ENCODE measurements at regions not wholly inside any gene's neighbourhood (a gene's known extent, or its start where the extent isn't known, plus 50 kb on each side); places are given as distances from the start of the nearest gene placed in this dataset.
"Not testable (repeated sequence)": the region's sequence is repeated elsewhere in the genome, so short reads cannot be mapped to it uniquely, and the experiment has no call there.

GRCh38 chr5:174793684-174794328 is 69.4 kb downstream of the MSX2 start:
- peak; percentile 62 for DNase-seq
- CTCF ChIA-PET = interaction anchor here (0.7 to 4.7 kb wide), 3 partner anchors 372 to 819 kb away, joined by 3 to 49 read pairs (median 3); no protein-coding TSS in a partner anchor
- Mint-ChIP-seq H3K27ac (no peak overlapping the region), H3K4me1 (peaks cover 6% of the 10 kb centered on the region), H3K9me3 (no peaks in the 10 kb centered on the region), H3K4me3 (no peak overlapping the region), H3K27me3 (peaks cover 25% of the 10 kb centered on the region), H3K36me3 (no peaks in the 10 kb centered on the region)

DNA sequence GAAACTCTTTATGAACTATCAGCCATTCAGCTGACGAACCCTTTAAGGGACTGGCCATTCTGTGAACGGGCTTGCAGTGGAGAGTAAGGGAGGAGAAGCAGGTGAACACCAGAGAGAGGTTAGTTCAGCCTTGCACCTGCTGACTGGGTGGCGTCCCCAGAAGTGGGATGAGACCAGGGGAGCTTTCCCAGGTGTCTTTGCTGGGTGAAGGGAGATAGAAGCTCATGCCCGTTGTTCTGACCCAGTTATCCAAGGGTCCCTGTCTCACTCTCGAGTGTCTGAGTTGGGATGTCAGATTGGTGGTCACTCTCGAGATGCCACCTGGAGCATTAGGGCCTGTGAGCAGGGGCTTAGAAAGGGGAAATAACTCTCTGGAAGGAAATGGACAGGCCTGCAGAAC is 68.7 kb downstream of the MSX2 start:
- no peaks in the 10 kb centered on the region for H3K36me3 Mint-ChIP-seq
- CTCF ChIA-PET = interaction anchor here (0.7 to 4.7 kb wide), 3 partner anchors 372 to 466 kb away, joined by 3 to 49 read pairs (median 6); no protein-coding TSS in a partner anchor
- no peaks in the 10 kb centered on the region for H3K9me3 Mint-ChIP-seq
- no peak for DNase-seq
- peaks cover under 1% of the 10 kb centered on the region for H3K4me1 Mint-ChIP-seq
- H3K27ac Mint-ChIP-seq = no peak overlapping the region
- H3K27me3 Mint-ChIP-seq = peaks cover 19% of the 10 kb centered on the region
- no peak overlapping the region for H3K4me3 Mint-ChIP-seq

DNA sequence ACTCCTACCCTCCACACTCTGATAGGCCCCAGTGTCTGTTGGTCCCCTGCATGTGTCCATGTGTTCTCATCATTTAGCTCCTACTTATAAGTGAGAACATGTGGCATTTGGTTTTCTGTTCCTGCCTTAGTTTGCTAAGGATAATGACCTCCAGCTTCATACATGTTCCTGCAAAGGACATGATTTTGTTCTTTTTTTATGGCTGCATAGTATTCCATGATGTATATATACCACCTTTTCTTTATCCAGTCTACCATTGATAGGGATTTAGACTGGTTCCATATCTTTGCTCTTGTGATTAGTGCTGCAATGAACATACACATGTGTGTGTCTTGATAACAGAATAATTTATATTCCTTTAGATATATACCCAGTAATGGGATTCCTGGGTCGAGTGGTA is 67.9 kb downstream of the MSX2 start:
- not testable (repeated sequence) for H3K9me3 Mint-ChIP-seq, H3K4me1 Mint-ChIP-seq, H3K36me3 Mint-ChIP-seq, H3K4me3 Mint-ChIP-seq, H3K27ac Mint-ChIP-seq, DNase-seq
- CTCF ChIA-PET = interaction anchor here (1.3 to 4.7 kb wide), 2 partner anchors 373 to 465 kb away, joined by 6 to 49 read pairs; no protein-coding TSS in a partner anchor
- peaks cover 16% of the 10 kb centered on the region for H3K27me3 Mint-ChIP-seq

GRCh38 chr5:174790906-174791305 is 66.5 kb downstream of the MSX2 start:
- Mint-ChIP-seq H3K36me3 (no peaks in the 10 kb centered on the region), H3K27ac (no peak overlapping the region), H3K4me1 (no peaks in the 10 kb centered on the region), H3K4me3 (no peak overlapping the region), H3K9me3 (no peaks in the 10 kb centered on the region), H3K27me3 (peaks cover 16% of the 10 kb centered on the region)
- CTCF ChIA-PET = interaction anchor here (1.2 kb wide), 1 partner anchor 371 kb away, joined by 5 read pairs; no protein-coding TSS in a partner anchor
- no peak for DNase-seq

- H3K27me3 Mint-ChIP-seq = peaks cover 16% of the 10 kb centered on the region
- CTCF ChIA-PET = no interaction called here
- no peak for DNase-seq
- no peaks in the 10 kb centered on the region for H3K4me1 Mint-ChIP-seq
- no peak overlapping the region for H3K27ac Mint-ChIP-seq
- no peaks in the 10 kb centered on the region for H3K36me3 Mint-ChIP-seq
- H3K9me3 Mint-ChIP-seq = no peaks in the 10 kb centered on the region
- no peak overlapping the region for H3K4me3 Mint-ChIP-seq
Observed at GRCh38 chr5:174789596-174789995, 65.2 kb downstream of the MSX2 start.

DNA sequence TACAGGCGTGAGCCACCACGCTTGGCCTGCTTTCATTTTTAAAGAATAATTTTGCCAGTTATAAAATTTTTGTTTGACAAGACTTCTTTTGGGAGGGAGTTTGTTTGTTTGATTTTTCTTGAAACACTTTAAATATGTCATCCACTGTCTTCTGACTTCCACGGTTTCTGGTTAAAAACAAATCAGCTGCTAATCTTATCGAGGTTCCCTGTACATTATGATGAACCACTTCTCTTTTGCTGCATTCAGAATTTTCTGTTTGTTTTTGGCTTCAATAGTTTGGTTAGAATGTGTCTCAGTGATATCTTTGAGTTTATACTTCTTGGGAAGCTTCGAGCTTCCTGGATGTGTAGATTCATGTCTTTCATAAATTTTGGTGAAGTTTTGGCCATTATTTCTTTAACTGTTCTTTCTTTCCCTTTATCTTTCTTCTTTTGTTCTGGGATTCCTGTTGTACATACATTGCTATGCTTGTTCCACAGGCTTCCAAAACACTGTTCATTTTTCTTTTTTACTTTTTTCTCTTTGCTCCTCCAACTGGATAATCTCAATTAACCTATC is 60.8 kb downstream of the MSX2 start:
- no peaks in the 10 kb centered on the region for H3K27me3 Mint-ChIP-seq
- H3K36me3 Mint-ChIP-seq = no peaks in the 10 kb centered on the region
- no peak overlapping the region for H3K4me3 Mint-ChIP-seq
- DNase-seq = no peak
- no peak overlapping the region for H3K27ac Mint-ChIP-seq
- H3K9me3 Mint-ChIP-seq = no peaks in the 10 kb centered on the region
- CTCF ChIA-PET = no interaction called here
- no peaks in the 10 kb centered on the region for H3K4me1 Mint-ChIP-seq
